H1 (cell line): ENCODE measurements at regions not wholly inside any gene's neighbourhood (a gene's known extent, or its start where the extent isn't known, plus 50 kb on each side); places are given as distances from the start of the nearest gene placed in this dataset.

Source experiments
- CTCF ChIA-PET: fragments of 300-600 bp; sonication (Branson Sonifier 250); formaldehyde crosslinking; loops from one replicate; lab custom pipeline; 2021; ENCODE audit not compliant: partially characterized antibody; lab: Charles Lee
- POLR2A ChIA-PET: fragments of 300-600 bp; sonication (Branson Sonifier 250); formaldehyde crosslinking; loops from one replicate; lab custom pipeline; 2021; ENCODE audit warnings: inconsistent platforms; ENCODE audit not compliant: partially characterized antibody; lab: Charles Lee
- DNase-seq, 2 experiments: peaks; one replicate each; pipeline versions ENCODE4 v3.0.0 to v3.0.0-alpha.2; 2010 to 2022; ENCODE audit warnings: low spot score in 2 of 2, low read depth in 1 of 2, mixed read lengths in 1 of 2
- FAIRE-seq: peaks from 2 replicates; lab custom pipeline; 2011; peaks lifted over from hg19 to GRCh38; lab: Jason Lieb, UNC
- H2AFZ ChIP-seq: 2 replicates; pipeline ENCODE4 v1.8.1; 2012; ENCODE audit warnings: low read length, inconsistent platforms
- H2AK5ac ChIP-seq: 2 replicates; pipeline ENCODE4 v1.6.1; 2013; ENCODE audit warnings: low read depth, low read length
- H2BK120ac ChIP-seq: replicated peaks from 2 replicates; pipeline ENCODE3; 2013; ENCODE audit warnings: low read depth, low read length, inconsistent platforms
- H2BK12ac ChIP-seq: 2 replicates; pipeline ENCODE4 v1.6.1; 2013; ENCODE audit warnings: low read depth, low read length
- H2BK15ac ChIP-seq: 2 replicates; pipeline ENCODE4 v1.6.1; 2013; ENCODE audit warnings: low read length
- H2BK20ac ChIP-seq: 2 replicates; pipeline ENCODE4 v1.6.1; 2013; ENCODE audit warnings: low read length
- H2BK5ac ChIP-seq: 2 replicates; pipeline ENCODE4 v1.6.1; 2013; ENCODE audit warnings: low read depth, low read length
- H3K14ac ChIP-seq: 2 replicates; pipeline ENCODE4 v1.6.1; 2013; ENCODE audit warnings: inconsistent platforms; ENCODE audit not compliant: insufficient read length
- H3K18ac ChIP-seq: 2 replicates; pipeline ENCODE4 v1.6.1; 2013; ENCODE audit warnings: low read length; ENCODE audit errors: extremely low read depth
- H3K23ac ChIP-seq: 2 replicates; pipeline ENCODE4 v1.6.1; 2013; ENCODE audit warnings: inconsistent platforms; ENCODE audit not compliant: insufficient read length
- H3K23me2 ChIP-seq: 2 replicates; pipeline ENCODE4 v1.6.1; 2013; ENCODE audit warnings: low read depth, low read length
- H3K27ac ChIP-seq: 2 replicates; pipeline ENCODE4 v1.6.1; 2011; ENCODE audit warnings: low read depth, low read length, inconsistent platforms
- H3K27me3 ChIP-seq, 4 experiments: replicated peaks in 1 of 4; 1 replicate in 1 of 4; 2 replicates in 3 of 4; pipeline versions ENCODE4 v1.6.1 to v1.8.1; 2011 to 2013; ENCODE audit warnings: low read length in 3 of 4, mild to moderate bottlenecking in 3 of 4, inconsistent platforms in 2 of 4, mixed read lengths in 2 of 4, moderate library complexity in 1 of 4; ENCODE audit not compliant: control insufficient read depth in 3 of 4, insufficient read depth in 3 of 4; ENCODE audit errors: extremely low read depth in 1 of 4
- H3K36me3 ChIP-seq, 4 experiments: 2 replicates each; pipeline versions ENCODE4 v1.6.1 to v1.8.1; 2011 to 2013; ENCODE audit warnings: mild to moderate bottlenecking in 4 of 4, low read length in 3 of 4, moderate library complexity in 2 of 4, control low read depth in 1 of 4, inconsistent platforms in 1 of 4; ENCODE audit not compliant: insufficient read depth in 4 of 4, control insufficient read depth in 2 of 4
- H3K4ac ChIP-seq: replicated peaks from 2 replicates; pipeline ENCODE3; 2013; ENCODE audit warnings: low read length, low read depth, mixed read lengths, inconsistent platforms; ENCODE audit not compliant: insufficient read length
- H3K4me1 ChIP-seq, 4 experiments: replicated peaks in 1 of 4; 1 replicate in 1 of 4; 2 replicates in 3 of 4; pipeline versions ENCODE4 v1.6.1 to v1.8.1; 2011 to 2013; ENCODE audit warnings: low read length in 3 of 4, inconsistent platforms in 2 of 4, mixed read lengths in 1 of 4; ENCODE audit not compliant: insufficient read depth in 4 of 4, control insufficient read depth in 3 of 4
- H3K4me2 ChIP-seq, 2 experiments: 2 replicates each; pipeline versions ENCODE4 v1.6.1 to v1.8.1; 2011 to 2013; ENCODE audit warnings: low read depth in 2 of 2, low read length in 2 of 2, control low read depth in 1 of 2, inconsistent platforms in 1 of 2, mild to moderate bottlenecking in 1 of 2; ENCODE audit not compliant: insufficient read depth in 1 of 2
- H3K4me3 ChIP-seq, 4 experiments: fragments of 200-600, 300-600 bp in 1 of 4; sonication (generic), shearing (Covaris generic), sonication (Bioruptor Twin) in 1 of 4; 2 replicates each; pipeline versions ENCODE4 v1.5.1 to v1.8.1; 2011 to 2016; ENCODE audit warnings: low read length in 4 of 4, low read depth in 3 of 4, control low read depth in 2 of 4, inconsistent platforms in 2 of 4, mild to moderate bottlenecking in 2 of 4, mixed read lengths in 1 of 4, moderate library complexity in 1 of 4; ENCODE audit not compliant: insufficient read depth in 2 of 4; ENCODE audit errors: extremely low read depth in 1 of 4
- H3K56ac ChIP-seq: replicated peaks from 2 replicates; pipeline ENCODE3; 2013; ENCODE audit warnings: low read depth, mild to moderate bottlenecking, mixed read lengths, low read length, inconsistent platforms; ENCODE audit not compliant: insufficient read length
- H3K79me1 ChIP-seq: 2 replicates; pipeline ENCODE4 v1.6.1; 2013; ENCODE audit warnings: low read depth, low read length, control low read depth
- H3K79me2 ChIP-seq, 2 experiments: 2 replicates each; pipeline versions ENCODE4 v1.6.1 to v1.8.1; 2012 to 2013; ENCODE audit warnings: low read length in 2 of 2, mild to moderate bottlenecking in 2 of 2, inconsistent platforms in 1 of 2; ENCODE audit not compliant: insufficient read depth in 2 of 2, control insufficient read depth in 1 of 2
- H3K9ac ChIP-seq, 4 experiments: replicated peaks in 1 of 4; 1 replicate in 1 of 4; 2 replicates in 3 of 4; pipeline versions ENCODE4 v1.6.1 to v1.8.1; 2011 to 2013; ENCODE audit warnings: low read depth in 3 of 4, low read length in 3 of 4, control low read depth in 2 of 4, mild to moderate bottlenecking in 2 of 4, moderate library complexity in 2 of 4, inconsistent platforms in 1 of 4; ENCODE audit errors: extremely low read depth in 1 of 4
- H3K9me3 ChIP-seq, 2 experiments: 2 replicates each; pipeline versions ENCODE4 v1.6.1 to v1.8.1; 2012 to 2013; ENCODE audit warnings: mild to moderate bottlenecking in 2 of 2, moderate library complexity in 2 of 2, control low read depth in 1 of 2, inconsistent platforms in 1 of 2, low read depth in 1 of 2, low read length in 1 of 2, mixed read lengths in 1 of 2; ENCODE audit not compliant: insufficient read depth in 2 of 2
- H4K20me1 ChIP-seq, 2 experiments: replicated peaks in 1 of 2; 2 replicates each; pipeline versions ENCODE3 to v1.8.1; 2011 to 2013; ENCODE audit warnings: inconsistent platforms in 2 of 2, low read length in 2 of 2, mild to moderate bottlenecking in 1 of 2; ENCODE audit not compliant: insufficient read depth in 2 of 2, control insufficient read depth in 1 of 2
- H4K5ac ChIP-seq: 2 replicates; pipeline ENCODE4 v1.6.1; 2013; ENCODE audit warnings: low read length, low read depth, mixed read lengths, inconsistent platforms; ENCODE audit not compliant: insufficient read length
- H4K8ac ChIP-seq: 2 replicates; pipeline ENCODE4 v1.8.0; 2013; ENCODE audit warnings: mild to moderate bottlenecking, moderate library complexity, low read length, inconsistent platforms; ENCODE audit not compliant: insufficient read depth; ENCODE audit errors: extremely low read depth
- H4K91ac ChIP-seq: replicated peaks from 2 replicates; pipeline ENCODE3; 2013; ENCODE audit warnings: low read length, mixed read lengths, inconsistent platforms; ENCODE audit not compliant: insufficient read length
- ASH2L ChIP-seq: fragments of 200-600, 300-600 bp; sonication (generic); IDR thresholded peaks from one replicate; pipeline ENCODE4 v1.7.1; 2017; ENCODE audit warnings: low read length
- BRCA1 ChIP-seq: IDR thresholded peaks from 2 replicates; pipeline ENCODE4 v1.6.1; 2012; ENCODE audit warnings: low read depth, low read length, improper control_type of control experiment
- CHD2 ChIP-seq: IDR thresholded peaks from 2 replicates; pipeline ENCODE4 v1.6.1; 2012; ENCODE audit warnings: low read length, improper control_type of control experiment
- JUND ChIP-seq: IDR thresholded peaks from 2 replicates; pipeline ENCODE4 v1.6.1; 2011; ENCODE audit warnings: mild to moderate bottlenecking, improper control_type of control experiment, low read length
- KDM5A ChIP-seq: fragments of 200-600 bp; IDR thresholded peaks from 2 replicates; pipeline ENCODE4 v1.7.1; 2012; ENCODE audit warnings: mild to moderate bottlenecking, low read length, inconsistent platforms, mixed read lengths
- POLR2A ChIP-seq, 2 experiments: IDR thresholded peaks; 1 replicate in 1 of 2; 2 replicates in 1 of 2; pipeline ENCODE4 v1.6.1; 2011; ENCODE audit warnings: low read depth in 2 of 2, low read length in 2 of 2, mild to moderate bottlenecking in 2 of 2; ENCODE audit errors: control extremely low read depth in 1 of 2
- SIRT6 ChIP-seq: IDR thresholded peaks from one replicate; pipeline ENCODE4 v1.7.1; 2012; ENCODE audit warnings: low read length, inconsistent platforms
- WGBS, 2 experiments: shearing (Covaris generic) in 1 of 2; methylation state at CpG; one replicate each; pipeline versions ENCODE4 v1.1.6 to v1.1.7; 2013 to 2015; ENCODE audit warnings: low lambda C conversion rate in 2 of 2, mixed read lengths in 2 of 2, inconsistent platforms in 1 of 2, low coverage in 1 of 2, missing lambda C conversion rate in 1 of 2; ENCODE audit not compliant: insufficient replicate concordance in 2 of 2, insufficient coverage in 1 of 2, insufficient read length in 1 of 2; ENCODE audit errors: extremely low coverage in 1 of 2, missing lambda C conversion rate in 1 of 2; 5-methylcytosine and 5-hydroxymethylcytosine counted together

DNA sequence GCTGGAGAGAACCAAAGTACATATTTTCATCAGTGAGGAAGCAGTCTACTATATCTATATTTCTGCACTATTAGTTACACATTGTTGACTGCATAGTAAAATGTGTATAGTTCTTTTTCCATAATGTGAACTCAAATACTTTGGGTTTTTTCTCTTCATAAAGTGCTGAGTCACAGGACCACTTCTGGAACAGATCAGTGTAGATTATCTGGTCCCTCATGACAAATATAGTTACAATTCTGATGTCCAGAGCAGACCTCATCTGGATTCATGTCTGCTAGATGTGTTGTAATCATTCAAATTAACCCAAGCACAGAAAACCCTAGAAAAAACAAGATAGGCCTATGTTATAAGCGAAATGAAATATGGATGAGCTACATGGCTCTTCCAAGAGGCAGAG, 171.4 kb downstream of the SUCLA2 start:
- H3K4me1 ChIP-seq: peaks cover 0 to 3% (median 0%) of the 10 kb centered on the region in 4 experiments; a peak in 1 of 7 replicates
- no peak overlapping the region for H2BK20ac ChIP-seq
- no peaks in the 10 kb centered on the region for H3K36me3 ChIP-seq
- no peak overlapping the region for H3K14ac ChIP-seq
- H3K9ac ChIP-seq: no peak overlapping the region
- 100% methylated on average over 1 of the region's 1 CpG; no CpG with 5 or more reads in 1 of the 2 experiments for WGBS, 2 experiments
- H4K5ac ChIP-seq: no peak overlapping the region
- H3K4me2 ChIP-seq: no peak overlapping the region
- no peak for FAIRE-seq
- no peak overlapping the region for H3K4ac ChIP-seq
- no peak overlapping the region for H2AK5ac ChIP-seq
- H3K4me3 ChIP-seq: no peak overlapping the region
- no peak overlapping the region for H3K23ac ChIP-seq
- no peaks in the 10 kb centered on the region for H3K23me2 ChIP-seq
- H2BK12ac ChIP-seq: no peak overlapping the region
- ChIA-PET POLR2A (interaction anchor here (0.6 kb wide), 1 partner anchor 679 kb away, joined by 3 read pairs; no protein-coding TSS in a partner anchor), CTCF (interaction anchor here (1.7 kb wide), 1 partner anchor 21 kb away, joined by 6 read pairs; no protein-coding TSS in a partner anchor)
- no peak overlapping the region for H3K56ac ChIP-seq
- no peak overlapping the region for H2BK5ac ChIP-seq
- H3K79me1 ChIP-seq: no peaks in the 10 kb centered on the region
- no peak overlapping the region for H4K91ac ChIP-seq
- no peaks in the 10 kb centered on the region for H4K20me1 ChIP-seq
- H2BK120ac ChIP-seq: no peak overlapping the region
- H2BK15ac ChIP-seq: no peak overlapping the region
- H3K9me3 ChIP-seq: no peaks in the 10 kb centered on the region
- H2AFZ ChIP-seq: no peak overlapping the region
- no peak overlapping the region for H3K18ac ChIP-seq
- no peaks in the 10 kb centered on the region for H3K79me2 ChIP-seq
- H3K27ac ChIP-seq: no peak overlapping the region
- H3K27me3 ChIP-seq: no peaks in the 10 kb centered on the region
- no peak for DNase-seq
- H4K8ac ChIP-seq: no peak overlapping the region
- TF ChIP-seq ASH2L: no peak
- TF ChIP-seq POLR2A (IDR thresholded peaks at IDR 0.05; ENCODE audit: control extremely low read depth in 1 of 2, low read depth in 2 of 2, low read length in 2 of 2): no peak
- TF ChIP-seq SIRT6: no peak
- TF ChIP-seq JUND: no peak
- TF ChIP-seq KDM5A: no peak
- TF ChIP-seq CHD2: no peak
- TF ChIP-seq BRCA1: no peak
